ENCODE measurements at regions not wholly inside any gene's neighbourhood (a gene's known extent, or its start where the extent isn't known, plus 50 kb on each side); places are given as distances from the start of the nearest gene placed in this dataset.

DNA sequence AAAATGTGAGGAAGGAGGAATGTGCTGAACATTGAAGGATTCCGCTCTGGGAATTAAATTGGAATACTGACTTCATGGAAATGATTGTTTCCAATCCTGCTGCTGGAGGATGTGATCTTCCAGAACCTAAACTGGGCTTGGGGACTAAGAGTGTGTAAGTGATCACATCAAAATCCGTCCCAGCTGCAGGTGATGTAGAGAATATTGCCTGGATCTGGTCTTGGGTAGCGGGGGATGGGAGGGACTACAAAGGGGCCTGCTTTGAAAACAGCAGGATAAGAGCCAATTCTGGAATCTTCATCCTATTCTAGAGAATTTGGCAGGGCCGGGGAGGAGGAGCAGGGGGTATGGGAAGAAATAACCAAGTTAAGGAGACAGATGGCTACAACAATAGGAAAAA, 552.2 kb upstream of the FZD8 start:
- no peak for TF ChIP-seq POLR2A (IDR thresholded peaks at IDR 0.05)
- TF ChIP-seq POLR2AphosphoS5 (IDR thresholded peaks at IDR 0.05), result no peak
